GM03348 (cell line): ENCODE measurements at regions not wholly inside any gene's neighbourhood (a gene's known extent, or its start where the extent isn't known, plus 50 kb on each side); places are given as distances from the start of the nearest gene placed in this dataset.
"Not testable (repeated sequence)": the region's sequence is repeated elsewhere in the genome, so short reads cannot be mapped to it uniquely, and the experiment has no call there.

Experiments
- DNase-seq: peaks from one replicate; pipeline ENCODE4 v3.0.0; 2012; ENCODE audit warnings: low spot score

DNA sequence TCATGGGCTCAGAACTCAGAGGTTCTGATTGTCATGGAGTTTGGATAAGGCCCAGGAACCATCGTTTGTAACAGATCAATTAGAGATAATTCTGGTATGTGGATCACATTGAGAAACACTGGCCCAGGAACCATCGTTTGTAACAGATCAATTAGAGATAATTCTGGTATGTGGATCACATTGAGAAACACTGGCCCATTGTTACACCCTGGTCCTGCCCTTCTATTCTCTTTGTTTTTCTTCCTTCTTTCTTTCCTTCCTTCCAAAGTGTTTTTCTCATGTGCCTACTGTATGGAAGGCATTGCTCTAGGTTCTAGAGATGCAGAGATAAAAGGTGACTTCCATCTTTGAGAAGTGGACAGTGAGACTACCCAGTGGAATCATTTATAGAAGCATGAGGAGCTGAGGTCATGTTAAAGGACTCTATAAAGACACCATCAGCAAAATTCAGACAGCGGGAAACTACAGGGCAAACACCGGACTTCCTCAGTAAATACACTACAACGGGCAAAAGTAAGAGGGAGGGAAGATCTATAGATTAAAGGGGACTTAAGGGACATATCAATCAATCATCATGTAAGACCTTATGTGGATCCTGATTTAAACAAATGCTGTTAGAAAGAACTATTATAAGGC lies 153.8 kb downstream of the UNC5CL start:
- DNase-seq, result no peak

DNA sequence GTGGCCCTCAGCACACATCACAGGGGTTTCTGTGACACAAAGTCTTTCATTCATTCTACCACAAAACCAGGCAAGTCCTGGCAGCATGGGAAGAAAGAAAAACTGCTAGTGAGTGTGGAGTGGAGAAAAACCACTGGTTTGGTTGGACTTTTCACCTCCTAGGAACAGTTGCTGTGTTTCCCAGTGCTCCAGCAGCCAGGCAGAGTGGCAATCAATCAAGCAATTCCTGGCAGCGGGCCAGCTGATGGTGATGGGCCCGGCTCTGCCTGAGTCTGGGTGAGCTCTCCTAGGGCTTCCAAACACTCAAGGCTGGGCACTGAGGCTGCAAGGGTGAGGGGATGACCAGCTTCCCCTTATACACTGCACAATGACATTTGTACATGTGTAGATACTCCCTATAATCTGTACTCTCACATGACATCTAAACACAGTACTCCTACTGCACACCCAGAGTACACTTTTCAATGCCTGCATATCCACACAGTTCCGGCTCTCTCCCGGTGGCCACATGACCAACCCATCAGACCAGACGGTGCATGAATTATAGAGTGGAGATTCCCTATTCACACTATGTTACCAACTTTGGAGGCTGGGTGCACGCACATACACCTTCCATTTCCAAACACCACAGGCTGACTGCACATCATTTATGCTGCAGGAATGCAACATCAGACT lies 156.6 kb downstream of the UNC5CL start:
- DNase-seq, result no peak

DNA sequence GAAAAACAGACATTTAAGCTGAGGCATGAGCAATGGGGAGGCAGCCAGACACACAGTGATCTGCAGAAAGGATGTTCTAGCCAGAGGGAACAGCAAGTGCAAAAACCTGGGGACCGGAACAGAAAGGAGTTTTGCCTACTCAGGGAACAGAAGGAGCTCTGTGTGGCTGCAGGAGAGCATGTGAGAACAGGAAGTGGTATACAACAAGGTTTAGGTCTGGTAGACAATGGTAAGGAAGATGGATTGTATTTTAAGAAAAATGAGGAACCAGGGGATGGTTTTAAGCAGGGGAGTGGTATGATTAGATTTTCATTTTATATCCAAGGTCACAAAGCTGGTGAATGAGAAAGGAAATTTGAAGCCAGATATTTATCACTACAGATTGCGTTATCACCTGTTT lies 157.5 kb downstream of the UNC5CL start:
- DNase-seq, result no peak

DNA sequence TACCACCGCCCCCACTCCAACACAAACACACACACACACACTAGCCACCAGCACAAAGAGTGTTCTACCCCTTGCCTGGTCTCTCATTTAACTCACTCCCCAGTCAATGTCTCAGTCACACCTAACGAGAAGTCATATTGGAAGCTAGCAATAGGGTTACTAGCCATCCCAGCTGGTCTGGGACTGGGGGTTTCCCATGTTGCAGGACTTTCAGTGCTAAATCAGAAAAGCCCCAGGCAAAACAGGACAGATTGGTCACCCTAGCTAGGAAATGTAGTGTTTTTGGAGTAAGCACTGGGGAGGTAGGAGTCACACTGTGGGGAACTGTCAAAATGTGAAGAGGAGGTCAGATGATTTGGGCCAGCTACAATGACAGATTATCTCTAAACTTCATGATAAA lies 158.1 kb downstream of the UNC5CL start:
- no peak for DNase-seq

DNA sequence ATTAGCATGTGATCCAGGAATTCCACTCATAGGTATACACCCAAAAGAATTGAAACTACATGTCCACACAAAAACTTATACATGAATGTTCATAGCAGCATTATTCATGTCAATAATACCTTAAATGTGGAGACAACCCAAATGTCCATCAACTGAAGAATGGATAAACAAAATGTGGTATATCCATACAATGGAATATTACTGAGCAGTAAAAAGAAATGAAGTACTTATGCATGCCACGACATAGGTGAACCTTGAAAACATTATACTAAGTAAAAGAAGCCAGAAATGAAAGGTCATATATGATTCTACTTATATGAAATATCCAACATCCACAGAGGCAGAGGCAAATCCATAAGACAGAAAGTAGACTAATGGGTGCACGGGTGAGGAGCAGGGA lies 159.9 kb downstream of the UNC5CL start:
- DNase-seq, result no peak

DNA sequence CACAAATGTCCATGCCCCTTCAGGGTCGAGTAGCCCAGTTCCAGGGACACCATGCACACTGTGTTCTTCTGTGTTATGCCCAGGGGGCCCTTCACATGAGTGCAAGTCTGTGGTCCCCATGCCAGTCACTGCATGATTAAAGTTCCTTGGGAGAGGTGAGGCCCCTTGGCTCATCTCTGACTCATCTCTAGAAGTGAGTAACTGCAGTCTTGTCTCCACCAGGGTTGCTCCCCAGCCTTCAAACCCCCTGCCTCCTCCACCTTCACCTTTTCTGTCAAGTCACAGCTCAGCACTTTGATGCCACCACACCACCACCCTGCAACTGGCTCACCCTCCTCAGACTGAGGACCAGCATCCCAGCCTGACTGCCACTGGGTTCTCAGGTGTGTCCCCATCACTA lies 161.7 kb downstream of the UNC5CL start:
- DNase-seq, result no peak

DNA sequence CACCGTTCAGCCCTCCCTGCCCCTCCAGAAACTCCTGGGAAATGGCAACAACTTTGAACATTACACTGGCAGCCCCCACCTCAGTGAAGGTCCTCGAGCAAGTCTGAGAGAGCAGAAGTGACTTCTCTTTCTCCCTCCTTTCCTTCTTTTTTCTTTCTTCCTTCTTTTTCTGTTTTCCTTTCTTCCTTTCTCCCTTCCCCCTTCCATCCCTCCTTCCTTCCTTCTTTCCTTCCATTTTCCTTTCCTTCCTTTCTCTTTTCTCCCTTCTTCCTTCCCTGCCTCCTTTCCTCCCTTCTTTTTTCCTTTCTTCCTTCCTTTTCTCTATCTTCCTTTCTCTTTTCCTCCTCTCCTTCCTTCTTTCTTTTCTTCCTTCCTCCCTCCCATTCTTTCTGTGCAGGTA lies 162.7 kb downstream of the UNC5CL start:
- no peak for DNase-seq

DNA sequence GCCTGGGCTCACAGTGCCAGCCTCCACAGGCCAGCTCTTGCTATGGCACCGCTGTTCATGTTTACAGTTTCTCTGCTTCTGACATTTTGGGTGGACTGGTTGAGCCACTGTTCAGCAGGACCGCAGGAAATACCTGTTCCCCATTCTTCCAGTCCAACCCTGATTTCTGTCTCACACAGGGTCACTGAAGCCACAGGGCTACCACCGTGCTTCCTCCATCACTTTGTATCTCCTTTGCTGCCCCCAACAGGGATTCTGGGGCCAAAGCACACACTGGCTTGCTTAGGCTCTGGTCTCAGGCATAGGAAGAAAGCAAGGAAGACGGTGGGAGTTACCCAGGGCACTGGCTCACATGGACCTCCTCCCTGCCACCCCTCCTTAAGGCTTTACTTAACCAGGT lies 164.5 kb downstream of the UNC5CL start:
- no peak for DNase-seq

DNA sequence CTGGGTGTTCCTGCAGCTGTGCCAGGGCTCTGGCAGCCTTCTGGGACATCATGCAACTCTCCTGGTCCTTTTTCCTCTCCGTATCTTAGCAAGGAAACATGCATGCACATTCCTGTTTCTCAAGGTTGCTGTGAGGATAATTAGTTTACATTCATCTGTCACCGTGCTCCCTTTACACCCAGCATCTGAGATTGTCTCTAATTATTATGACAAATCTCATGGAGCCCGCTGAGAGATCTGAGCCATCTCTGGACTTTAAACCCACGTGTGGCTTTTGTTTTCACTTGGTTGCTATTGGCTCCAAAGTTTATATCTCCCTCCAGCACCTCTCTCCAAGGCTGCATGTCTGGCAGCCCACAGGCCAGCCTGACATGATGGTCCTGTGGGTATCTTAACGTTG lies 167.6 kb downstream of the UNC5CL start:
- no peak for DNase-seq

DNA sequence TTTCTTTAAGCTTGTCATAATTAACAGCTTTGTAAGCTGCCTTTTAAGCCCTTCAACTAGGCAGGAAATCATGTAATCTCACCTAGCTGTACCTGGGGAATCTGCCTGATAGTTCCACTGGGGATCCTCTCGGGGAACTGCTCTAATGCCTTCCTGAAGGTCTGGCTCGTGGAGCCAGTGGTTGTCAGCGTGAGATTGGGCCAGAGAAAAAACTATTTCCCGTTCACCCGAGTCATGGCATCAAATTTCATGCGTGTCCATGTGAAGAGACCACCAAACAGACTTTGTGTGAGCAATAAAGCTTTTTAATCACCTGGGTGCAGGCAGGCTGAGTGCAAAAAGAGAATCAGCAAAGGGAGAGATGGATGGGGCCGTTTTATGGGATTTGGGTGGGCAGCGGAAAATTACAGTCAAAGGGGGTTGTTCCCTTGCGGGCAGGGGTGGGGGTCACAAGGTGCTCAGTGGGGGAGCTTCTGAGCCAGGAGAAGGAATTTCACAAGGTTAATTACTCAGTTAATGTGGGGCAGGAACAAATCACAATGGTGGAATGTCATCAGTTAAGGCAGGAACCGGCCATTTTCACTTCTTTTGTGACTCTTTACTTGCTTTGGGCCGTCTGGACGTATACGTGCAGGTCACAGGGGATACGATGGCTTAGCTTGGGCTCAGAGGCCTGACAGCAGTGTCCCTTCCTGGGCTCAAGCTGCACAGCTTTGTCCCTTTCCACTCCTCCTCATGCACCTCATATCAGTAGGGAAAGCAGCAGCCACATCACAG lies 170.7 kb downstream of the UNC5CL start:
- not testable (repeated sequence) for DNase-seq

DNA sequence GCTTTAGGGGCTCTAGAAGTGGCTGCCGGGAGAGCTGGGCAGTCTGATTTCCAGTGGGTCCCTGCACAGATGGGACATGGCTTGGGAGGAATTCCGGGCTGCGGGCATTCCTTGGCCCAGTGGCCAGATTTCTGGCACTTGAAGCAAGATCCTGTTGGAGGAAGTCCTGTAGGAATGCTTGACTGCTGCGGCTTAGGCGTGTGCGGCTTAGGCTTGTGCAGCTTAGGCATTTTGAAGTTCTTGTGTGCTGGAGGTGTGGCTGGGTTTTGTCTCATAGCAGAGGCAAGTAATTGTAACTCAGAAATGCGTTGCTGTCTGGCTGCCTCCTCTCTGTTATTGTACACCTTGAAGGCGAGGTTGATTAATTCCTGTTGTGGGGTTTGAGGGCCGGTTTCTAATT lies 171.5 kb downstream of the UNC5CL start:
- not testable (repeated sequence) for DNase-seq

DNA sequence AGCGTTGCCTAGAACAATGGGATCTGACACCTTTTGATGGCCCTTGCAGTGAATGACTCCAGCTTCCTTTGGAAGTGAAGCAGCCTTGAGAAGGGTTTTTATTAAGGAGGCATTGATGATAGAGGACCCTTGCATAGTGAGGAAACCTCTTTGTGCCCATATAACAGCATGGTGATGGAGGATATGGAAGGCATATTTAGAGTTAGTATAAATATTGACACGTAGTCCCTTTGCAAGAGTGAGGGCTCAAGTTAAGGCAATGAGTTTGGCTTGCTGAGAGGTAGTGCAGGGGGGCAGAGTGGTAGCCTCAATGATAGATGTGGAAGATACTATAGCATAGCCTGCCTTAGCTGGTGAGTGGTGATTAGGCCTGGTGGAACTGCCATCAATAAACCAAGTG lies 173.8 kb downstream of the UNC5CL start:
- not testable (repeated sequence) for DNase-seq

DNA sequence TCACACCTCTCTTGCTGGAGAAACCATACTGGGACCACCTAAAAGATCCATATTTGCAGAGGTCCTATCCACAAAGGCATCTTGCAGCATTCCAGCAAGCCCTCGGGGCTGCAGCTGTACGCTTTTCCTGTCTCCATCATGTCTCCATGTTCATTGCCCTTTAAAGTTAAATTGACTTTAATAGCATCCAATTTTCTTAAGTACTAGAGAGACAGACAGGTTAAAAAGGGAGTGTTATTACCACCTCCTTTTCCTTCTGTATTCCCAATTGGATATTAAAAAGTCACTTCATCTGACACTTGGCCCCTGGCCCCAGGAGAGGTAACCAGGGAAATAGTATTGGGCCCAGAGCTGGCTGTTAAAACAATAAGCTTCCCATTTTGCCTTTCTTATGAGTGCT lies 178.6 kb downstream of the UNC5CL start:
- no peak for DNase-seq

DNA sequence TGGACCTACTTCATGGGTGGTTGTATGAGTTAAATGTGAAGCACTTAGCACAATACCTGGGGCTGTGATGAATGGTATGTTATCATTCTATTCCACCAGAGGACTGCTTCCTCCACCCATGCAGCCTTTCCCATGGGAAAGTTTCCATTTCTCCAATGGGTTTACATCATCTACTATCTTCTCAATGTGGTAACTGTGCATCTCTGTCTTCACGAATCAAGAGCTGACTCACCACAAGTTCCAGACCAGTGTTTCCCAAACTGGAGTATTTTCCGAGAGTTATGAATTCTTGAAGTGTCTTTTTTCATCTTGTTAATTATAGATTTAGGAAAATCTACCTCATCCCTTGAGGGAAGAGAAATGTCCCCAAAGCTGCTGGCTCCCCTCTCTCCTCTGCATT lies 182.8 kb downstream of the UNC5CL start:
- no peak for DNase-seq

DNA sequence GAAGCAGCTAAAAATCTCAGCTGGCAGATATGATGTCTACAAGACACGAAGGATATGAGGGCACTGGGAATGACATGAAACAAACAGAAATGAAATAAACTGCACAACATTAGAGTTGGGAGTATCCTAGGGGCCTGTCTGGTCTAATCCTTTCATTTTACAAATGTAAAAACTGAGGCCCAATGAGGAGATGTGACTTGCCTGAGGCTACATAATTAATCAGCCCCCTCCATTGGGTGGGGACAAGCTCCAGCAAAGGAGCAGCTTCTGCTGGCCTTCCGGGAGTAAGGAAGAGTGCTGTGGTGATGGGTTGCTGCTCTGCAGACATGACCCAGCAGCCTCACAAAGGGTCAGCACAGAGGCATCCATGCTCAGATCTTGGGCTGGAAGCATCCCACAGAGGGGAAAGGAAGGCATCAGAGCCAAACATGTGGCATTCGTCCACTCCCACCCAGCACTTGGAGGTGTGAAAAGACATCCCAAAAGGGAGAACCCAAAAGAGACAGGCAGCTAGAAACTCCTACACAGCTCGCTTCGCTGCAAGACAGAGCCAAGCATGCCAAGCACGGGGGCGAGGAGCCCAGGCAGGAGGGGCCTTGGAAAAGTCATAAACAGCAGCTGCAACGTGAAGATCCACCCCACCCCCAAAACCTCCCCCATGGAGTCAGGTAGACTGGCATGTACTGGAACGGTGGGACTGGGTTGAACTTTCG lies 183.7 kb downstream of the UNC5CL start:
- DNase-seq, result no peak

DNA sequence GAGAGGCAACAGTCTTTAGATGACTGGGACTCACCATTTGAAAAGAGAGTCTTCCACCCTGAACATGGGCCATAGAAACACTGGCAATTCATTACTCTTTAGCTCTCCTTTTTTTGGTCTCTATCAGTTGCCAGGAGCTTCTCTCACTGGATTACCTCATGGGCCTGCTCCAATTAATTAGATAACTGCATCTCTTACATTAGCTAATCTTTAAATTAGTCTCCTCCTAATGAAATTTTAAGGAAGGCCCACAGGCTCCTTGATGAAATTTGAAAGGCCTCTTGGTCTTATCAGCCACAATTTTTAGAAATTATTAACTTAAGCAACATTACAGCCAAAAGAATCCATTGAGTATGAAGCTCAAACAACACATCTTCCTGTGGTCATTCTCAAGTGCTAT lies 184.4 kb downstream of the UNC5CL start:
- DNase-seq, result no peak

DNA sequence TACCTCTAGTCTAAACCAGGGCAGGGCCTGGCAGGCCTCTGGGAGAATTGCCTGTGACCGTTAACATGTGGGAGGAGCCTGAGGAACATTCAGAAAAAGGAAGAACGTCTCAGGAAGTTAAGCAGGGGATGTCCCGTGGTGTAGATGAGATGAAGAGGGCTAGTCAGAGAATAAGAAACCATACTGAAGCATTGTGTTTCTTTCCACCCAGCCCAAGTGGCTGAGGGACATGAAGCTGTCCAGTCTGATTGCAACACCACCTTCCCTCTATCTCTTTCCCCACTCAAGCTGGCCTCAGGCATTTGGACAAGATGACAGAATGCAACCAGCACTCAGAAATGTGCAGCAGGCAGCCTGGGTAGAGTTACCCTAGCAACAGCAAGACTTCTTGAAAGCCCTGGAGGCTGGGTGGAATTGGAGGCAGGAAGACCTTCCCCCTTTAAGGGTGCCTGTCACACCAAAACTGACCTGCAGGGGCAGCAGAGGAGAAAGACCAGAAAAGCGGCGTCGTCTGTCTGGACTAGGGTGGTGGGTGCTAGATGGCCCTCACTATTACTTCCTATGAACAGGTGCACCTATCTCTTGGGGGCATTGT lies 186.1 kb downstream of the UNC5CL start:
- DNase-seq, result peak; percentile 19

DNA sequence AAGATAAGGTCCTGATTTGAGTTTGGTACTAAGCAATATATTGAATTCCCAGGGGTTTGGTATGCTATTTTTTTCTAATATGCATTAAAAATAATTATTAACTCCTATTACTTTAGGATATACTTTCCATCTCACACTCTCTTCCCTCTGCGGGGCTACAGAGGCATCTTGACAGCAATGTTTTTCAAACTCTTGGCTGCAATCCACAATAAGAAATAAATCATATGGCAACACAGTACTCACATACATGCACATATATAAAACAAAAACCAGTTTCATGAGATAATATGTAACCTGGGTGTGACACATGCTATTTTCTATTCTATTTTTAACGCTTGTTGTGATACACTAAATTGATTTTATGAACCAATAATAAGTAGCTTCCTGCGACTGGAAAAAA lies 189.5 kb downstream of the UNC5CL start:
- DNase-seq, result no peak

DNA sequence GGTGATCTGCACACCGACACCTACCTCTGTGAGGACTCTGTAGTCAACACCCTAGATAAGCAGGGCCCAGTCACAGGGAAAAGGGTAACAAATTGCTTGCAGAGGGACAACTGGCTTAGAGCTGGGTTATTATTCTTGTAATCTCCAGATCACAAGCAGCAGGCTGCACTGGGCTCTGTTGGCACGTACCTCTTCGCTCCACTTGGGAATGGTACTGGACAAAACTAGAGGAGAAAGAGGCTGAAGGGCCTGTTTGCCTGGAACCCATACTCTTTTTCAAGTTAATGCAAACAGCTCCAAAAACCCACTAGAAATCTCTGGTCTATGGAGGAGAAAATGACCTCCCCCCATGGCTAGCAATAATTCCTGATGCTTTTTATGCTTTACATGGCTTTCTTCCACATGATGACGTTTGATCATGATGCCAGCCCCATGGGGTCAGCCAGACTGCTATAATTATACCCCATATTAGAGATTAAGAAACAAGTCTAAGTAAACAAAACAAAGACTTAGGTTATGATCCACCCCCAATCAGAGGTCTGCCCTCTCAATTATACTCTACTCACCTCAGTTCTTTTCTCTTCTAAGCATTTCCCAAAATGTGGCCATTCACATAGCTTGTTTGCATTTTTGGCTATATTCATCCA lies 190.0 kb downstream of the UNC5CL start:
- no peak for DNase-seq

DNA sequence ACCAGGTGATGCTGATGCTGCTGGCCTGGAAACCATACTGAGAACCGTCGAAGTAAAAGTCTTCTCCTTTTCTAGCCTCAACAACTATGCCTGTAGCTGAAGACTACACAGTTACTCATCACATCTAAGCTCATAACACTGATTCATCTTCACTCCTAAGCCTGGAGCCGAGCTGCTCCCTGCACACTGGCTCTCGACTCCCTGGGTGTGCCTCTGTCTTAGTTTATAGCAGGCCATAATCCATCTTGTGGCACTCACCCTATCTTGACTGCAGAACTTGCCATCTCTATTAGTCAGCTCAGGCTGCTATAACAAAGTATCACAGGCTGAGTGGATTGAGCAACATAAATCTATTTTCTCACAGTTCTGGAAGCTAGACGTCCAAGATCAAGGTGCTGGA lies 191.0 kb downstream of the UNC5CL start:
- peak; percentile 30 for DNase-seq

DNA sequence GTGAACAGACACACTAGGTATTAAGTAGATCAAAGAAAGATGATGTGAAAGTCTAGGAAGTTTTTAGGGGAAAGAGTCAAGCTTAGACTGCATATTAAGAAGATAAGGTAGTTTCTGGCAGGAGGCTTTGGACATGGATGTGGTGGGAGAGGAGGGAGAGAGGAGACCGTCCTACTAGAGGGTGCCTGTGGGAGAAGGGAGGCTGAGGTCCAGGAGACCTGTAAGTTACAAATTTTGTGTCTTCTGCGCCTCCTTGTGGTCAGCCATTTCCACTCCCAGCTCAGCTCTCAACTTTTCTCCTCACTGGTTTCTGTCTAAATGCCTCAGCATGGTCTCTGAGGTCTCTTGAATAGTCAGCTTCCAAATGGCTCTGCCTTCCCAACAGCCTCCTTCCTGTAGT lies 193.5 kb downstream of the UNC5CL start:
- DNase-seq, result peak; percentile 50

DNA sequence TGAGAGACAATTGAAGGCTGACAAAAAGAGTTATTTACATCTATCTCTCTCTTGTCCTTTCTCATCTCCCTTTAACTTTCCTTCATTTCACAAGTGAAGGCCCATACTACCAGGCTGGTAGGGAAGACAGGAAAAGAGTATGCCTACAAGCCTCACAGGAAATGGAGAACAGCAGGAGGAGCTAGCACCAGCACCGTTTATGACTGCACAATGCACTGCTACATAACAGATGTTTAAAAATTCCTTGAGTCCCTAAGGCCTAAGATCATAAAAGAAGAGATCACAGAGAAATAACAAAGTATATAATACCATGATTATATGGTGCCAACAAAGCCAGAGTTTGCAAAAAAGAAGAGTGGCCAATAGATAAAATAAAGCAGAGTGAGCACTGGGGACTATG lies 194.8 kb downstream of the UNC5CL start:
- no peak for DNase-seq
